Neural cell (in vitro differentiated cells): ENCODE measurements at regions not wholly inside any gene's neighbourhood (a gene's known extent, or its start where the extent isn't known, plus 50 kb on each side); places are given as distances from the start of the nearest gene placed in this dataset.

Experiments
- EP300 ChIP-seq: fragments of 450-650 bp; conservative IDR thresholded peaks from 2 replicates; pipeline ENCODE4 v1.6.1; 2014; ENCODE audit warnings: antibody characterized with exemption, mild to moderate bottlenecking, moderate library complexity; ENCODE audit not compliant: poor library complexity, severe bottlenecking
- EZH2 ChIP-seq: fragments of 200-600, 300-800 bp; shearing (Covaris generic), sonication (generic); IDR thresholded peaks from 2 replicates; pipeline ENCODE4 v1.6.1; 2014; ENCODE audit warnings: antibody characterized with exemption, low read length, borderline replicate concordance, mild to moderate bottlenecking; ENCODE audit not compliant: insufficient read depth, poor library complexity, severe bottlenecking
- MXI1 ChIP-seq: fragments of 450-650 bp; conservative IDR thresholded peaks from 2 replicates; pipeline ENCODE4 v1.6.1; 2014; ENCODE audit warnings: antibody characterized with exemption, mild to moderate bottlenecking; ENCODE audit not compliant: poor library complexity, severe bottlenecking
- POLR2AphosphoS5 ChIP-seq: IDR thresholded peaks from 2 replicates; pipeline ENCODE4 v1.6.1; 2012
- RAD21 ChIP-seq: fragments of 450-650 bp; conservative IDR thresholded peaks from 2 replicates; pipeline ENCODE4 v1.6.1; 2014; ENCODE audit warnings: antibody characterized with exemption, mild to moderate bottlenecking, moderate library complexity
- REST ChIP-seq: IDR thresholded peaks from 2 replicates; pipeline ENCODE4 v1.6.1; 2012; ENCODE audit warnings: borderline replicate concordance
- SMC3 ChIP-seq: fragments of 450-650 bp; conservative IDR thresholded peaks from 2 replicates; pipeline ENCODE4 v1.6.1; 2014; ENCODE audit warnings: antibody characterized with exemption, mild to moderate bottlenecking, moderate library complexity; ENCODE audit not compliant: poor library complexity
- TAF1 ChIP-seq: IDR thresholded peaks from 2 replicates; pipeline ENCODE4 v1.6.1; 2012; ENCODE audit warnings: low read depth
- TF ChIP-seq, protein P1 (sequence below): fragments of 450-650 bp; IDR thresholded peaks from 2 replicates; pipeline ENCODE4 v1.5.1; 2014; ENCODE audit warnings: antibody characterized with exemption, mild to moderate bottlenecking, moderate library complexity; ENCODE audit not compliant: poor library complexity, severe bottlenecking

GRCh38 chr12:85659754-85660530, 176.3 kb downstream of the RASSF9 start:
- TF ChIP-seq, protein P1, sequence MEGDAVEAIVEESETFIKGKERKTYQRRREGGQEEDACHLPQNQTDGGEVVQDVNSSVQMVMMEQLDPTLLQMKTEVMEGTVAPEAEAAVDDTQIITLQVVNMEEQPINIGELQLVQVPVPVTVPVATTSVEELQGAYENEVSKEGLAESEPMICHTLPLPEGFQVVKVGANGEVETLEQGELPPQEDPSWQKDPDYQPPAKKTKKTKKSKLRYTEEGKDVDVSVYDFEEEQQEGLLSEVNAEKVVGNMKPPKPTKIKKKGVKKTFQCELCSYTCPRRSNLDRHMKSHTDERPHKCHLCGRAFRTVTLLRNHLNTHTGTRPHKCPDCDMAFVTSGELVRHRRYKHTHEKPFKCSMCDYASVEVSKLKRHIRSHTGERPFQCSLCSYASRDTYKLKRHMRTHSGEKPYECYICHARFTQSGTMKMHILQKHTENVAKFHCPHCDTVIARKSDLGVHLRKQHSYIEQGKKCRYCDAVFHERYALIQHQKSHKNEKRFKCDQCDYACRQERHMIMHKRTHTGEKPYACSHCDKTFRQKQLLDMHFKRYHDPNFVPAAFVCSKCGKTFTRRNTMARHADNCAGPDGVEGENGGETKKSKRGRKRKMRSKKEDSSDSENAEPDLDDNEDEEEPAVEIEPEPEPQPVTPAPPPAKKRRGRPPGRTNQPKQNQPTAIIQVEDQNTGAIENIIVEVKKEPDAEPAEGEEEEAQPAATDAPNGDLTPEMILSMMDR, result no peak
- TF ChIP-seq REST (no peak), POLR2AphosphoS5 (no peak), EZH2 (no peak), SMC3 (no peak), MXI1 (no peak), EP300 (no peak), TAF1 (no peak), RAD21 (no peak)
